Thyroid gland (tissue), 4 donors: ENCODE measurements at regions not wholly inside any gene's neighbourhood (a gene's known extent, or its start where the extent isn't known, plus 50 kb on each side); places are given as distances from the start of the nearest gene placed in this dataset.

Source experiments
- POLR2A ChIP-seq, 2 donors: fragments of 450-650 bp; IDR thresholded peaks; one replicate each; pipeline ENCODE4 v1.6.1; 2017; ENCODE audit warnings: antibody characterized with exemption in 2 of 2, mild to moderate bottlenecking in 2 of 2, moderate library complexity in 1 of 2
- TF ChIP-seq, protein P1 (sequence below), 6 experiments: fragments of 200-600 bp in 3 of 6; fragments of 450-650 bp in 3 of 6; sonication (generic) in 3 of 6; IDR thresholded peaks; one replicate each; pipeline ENCODE4 v1.5.1; 2016 to 2019; ENCODE audit warnings: antibody characterized with exemption in 6 of 6, mild to moderate bottlenecking in 2 of 6, inconsistent platforms in 1 of 6, moderate library complexity in 1 of 6

DNA sequence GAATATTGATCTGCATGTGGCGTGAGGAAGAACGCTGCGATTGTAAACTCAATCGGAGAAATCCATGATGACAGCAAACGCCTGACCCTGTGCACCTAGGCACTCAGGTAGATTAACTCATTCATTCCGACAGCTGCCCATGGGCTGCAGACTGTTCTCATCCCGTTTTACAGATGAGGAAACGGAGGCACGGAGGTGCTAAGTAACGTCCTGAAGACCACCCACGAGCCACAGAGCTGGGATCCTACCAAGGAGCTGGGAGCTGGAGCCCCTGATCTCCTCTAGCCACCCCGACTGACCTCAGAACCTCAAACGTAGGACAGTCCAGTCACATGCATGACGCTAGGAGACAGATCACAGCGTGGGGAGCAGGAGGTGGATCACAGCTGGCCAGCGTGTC is 1092.7 kb downstream of the BRD1 start:
- no peak for TF ChIP-seq POLR2A (IDR thresholded peaks at IDR 0.05)
- TF ChIP-seq, protein P1, sequence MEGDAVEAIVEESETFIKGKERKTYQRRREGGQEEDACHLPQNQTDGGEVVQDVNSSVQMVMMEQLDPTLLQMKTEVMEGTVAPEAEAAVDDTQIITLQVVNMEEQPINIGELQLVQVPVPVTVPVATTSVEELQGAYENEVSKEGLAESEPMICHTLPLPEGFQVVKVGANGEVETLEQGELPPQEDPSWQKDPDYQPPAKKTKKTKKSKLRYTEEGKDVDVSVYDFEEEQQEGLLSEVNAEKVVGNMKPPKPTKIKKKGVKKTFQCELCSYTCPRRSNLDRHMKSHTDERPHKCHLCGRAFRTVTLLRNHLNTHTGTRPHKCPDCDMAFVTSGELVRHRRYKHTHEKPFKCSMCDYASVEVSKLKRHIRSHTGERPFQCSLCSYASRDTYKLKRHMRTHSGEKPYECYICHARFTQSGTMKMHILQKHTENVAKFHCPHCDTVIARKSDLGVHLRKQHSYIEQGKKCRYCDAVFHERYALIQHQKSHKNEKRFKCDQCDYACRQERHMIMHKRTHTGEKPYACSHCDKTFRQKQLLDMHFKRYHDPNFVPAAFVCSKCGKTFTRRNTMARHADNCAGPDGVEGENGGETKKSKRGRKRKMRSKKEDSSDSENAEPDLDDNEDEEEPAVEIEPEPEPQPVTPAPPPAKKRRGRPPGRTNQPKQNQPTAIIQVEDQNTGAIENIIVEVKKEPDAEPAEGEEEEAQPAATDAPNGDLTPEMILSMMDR (IDR thresholded peaks at IDR 0.05) = no peak
